Parathyroid adenoma (tissue), 2 donors: ENCODE measurements at regions not wholly inside any gene's neighbourhood (a gene's known extent, or its start where the extent isn't known, plus 50 kb on each side); places are given as distances from the start of the nearest gene placed in this dataset.

Experiments
- H2AFZ ChIP-seq: fragments of 300-600 bp; sonication (generic); one replicate; pipeline ENCODE4 v1.7.0; 2017; ENCODE audit warnings: antibody characterized with exemption, mild to moderate bottlenecking
- H3K27ac ChIP-seq: fragments of 300-600 bp; sonication (generic); one replicate; pipeline ENCODE4 v1.7.0; 2017
- H3K27me3 ChIP-seq: fragments of 300-600 bp; sonication (generic); one replicate; pipeline ENCODE4 v1.7.0; 2017; ENCODE audit warnings: low read length; ENCODE audit not compliant: control insufficient read depth, insufficient read depth
- H3K36me3 ChIP-seq: fragments of 300-600 bp; sonication (generic); one replicate; pipeline ENCODE4 v1.7.0; 2017; ENCODE audit warnings: low read length; ENCODE audit not compliant: control insufficient read depth, insufficient read depth
- H3K4me1 ChIP-seq: fragments of 300-600 bp; sonication (generic); one replicate; pipeline ENCODE4 v1.7.0; 2017; ENCODE audit warnings: control low read depth
- H3K4me2 ChIP-seq: fragments of 300-600 bp; sonication (generic); one replicate; pipeline ENCODE4 v1.7.0; 2017; ENCODE audit warnings: low read length
- H3K4me3 ChIP-seq: fragments of 300-600 bp; sonication (generic); one replicate; pipeline ENCODE4 v1.7.0; 2017; ENCODE audit warnings: low read depth, low read length
- H3K79me2 ChIP-seq: fragments of 300-600 bp; sonication (generic); one replicate; pipeline ENCODE4 v1.7.0; 2017; ENCODE audit warnings: control low read depth
- H3K9ac ChIP-seq: fragments of 300-600 bp; sonication (generic); one replicate; pipeline ENCODE4 v1.7.0; 2017; ENCODE audit warnings: mild to moderate bottlenecking
- H3K9me3 ChIP-seq: fragments of 300-600 bp; sonication (generic); one replicate; pipeline ENCODE4 v1.7.0; 2017; ENCODE audit warnings: low read length; ENCODE audit not compliant: control insufficient read depth
- TF ChIP-seq, protein P1 (sequence below): fragments of 300-600 bp; sonication (generic); IDR thresholded peaks from one replicate; pipeline ENCODE4 v1.7.0; 2017; ENCODE audit warnings: antibody characterized with exemption, mild to moderate bottlenecking
- donor health status: primary hyperparathyroidism.

DNA sequence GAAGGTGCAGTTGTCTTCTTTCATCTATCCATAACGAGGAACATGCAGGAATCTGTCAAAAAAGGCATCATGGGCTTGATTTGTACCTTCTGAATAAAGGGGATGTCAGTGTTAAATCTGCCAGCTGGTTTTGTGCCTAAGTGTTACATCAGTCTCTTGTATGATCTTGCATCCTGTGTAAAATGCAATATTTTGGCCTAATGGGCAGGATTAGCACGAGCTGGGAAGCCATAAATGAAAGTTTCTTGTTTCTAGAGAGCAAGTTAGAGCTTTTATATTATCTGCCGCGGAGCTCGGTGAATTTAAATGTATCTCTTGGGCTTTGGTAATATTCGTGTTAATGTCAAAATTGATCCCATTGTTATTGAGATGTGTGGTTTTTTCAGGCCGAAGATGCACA is 526.1 kb upstream of the WWC1 start:
- H3K4me2 ChIP-seq, result no peak overlapping the region
- TF ChIP-seq, protein P1, sequence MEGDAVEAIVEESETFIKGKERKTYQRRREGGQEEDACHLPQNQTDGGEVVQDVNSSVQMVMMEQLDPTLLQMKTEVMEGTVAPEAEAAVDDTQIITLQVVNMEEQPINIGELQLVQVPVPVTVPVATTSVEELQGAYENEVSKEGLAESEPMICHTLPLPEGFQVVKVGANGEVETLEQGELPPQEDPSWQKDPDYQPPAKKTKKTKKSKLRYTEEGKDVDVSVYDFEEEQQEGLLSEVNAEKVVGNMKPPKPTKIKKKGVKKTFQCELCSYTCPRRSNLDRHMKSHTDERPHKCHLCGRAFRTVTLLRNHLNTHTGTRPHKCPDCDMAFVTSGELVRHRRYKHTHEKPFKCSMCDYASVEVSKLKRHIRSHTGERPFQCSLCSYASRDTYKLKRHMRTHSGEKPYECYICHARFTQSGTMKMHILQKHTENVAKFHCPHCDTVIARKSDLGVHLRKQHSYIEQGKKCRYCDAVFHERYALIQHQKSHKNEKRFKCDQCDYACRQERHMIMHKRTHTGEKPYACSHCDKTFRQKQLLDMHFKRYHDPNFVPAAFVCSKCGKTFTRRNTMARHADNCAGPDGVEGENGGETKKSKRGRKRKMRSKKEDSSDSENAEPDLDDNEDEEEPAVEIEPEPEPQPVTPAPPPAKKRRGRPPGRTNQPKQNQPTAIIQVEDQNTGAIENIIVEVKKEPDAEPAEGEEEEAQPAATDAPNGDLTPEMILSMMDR, result no peak
- no peaks in the 10 kb centered on the region for H3K4me1 ChIP-seq

DNA sequence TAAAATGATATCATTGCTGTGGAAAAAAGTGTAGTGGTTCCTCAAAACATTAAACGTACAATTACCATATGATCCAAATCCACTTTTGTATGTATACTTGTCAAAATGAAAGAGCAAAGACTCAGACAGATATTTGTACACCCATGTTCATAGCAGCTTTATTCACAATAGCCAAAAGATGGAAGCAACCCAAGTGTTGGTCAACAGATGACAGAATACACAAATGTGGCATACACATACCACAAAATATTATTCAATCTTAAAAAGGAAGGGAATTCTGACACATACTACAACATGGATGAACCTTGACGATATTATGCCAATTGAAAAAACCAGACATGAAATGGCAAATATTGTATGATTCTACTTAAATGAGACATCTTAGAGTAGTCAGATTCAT is 524.5 kb upstream of the WWC1 start:
- Histone ChIP-seq H3K36me3 (no peaks in the 10 kb centered on the region), H3K4me2 (no peak overlapping the region), H3K27ac (no peak overlapping the region), H3K4me1 (no peaks in the 10 kb centered on the region), H2AFZ (no peak overlapping the region), H3K9me3 (no peaks in the 10 kb centered on the region), H3K79me2 (no peaks in the 10 kb centered on the region), H3K4me3 (no peak overlapping the region), H3K9ac (no peak overlapping the region), H3K27me3 (no peaks in the 10 kb centered on the region)
- TF ChIP-seq, protein P1, result no peak

More for the DNA sequence above, 526.1 kb upstream of the WWC1 start:
- Histone ChIP-seq H3K27ac (no peak overlapping the region), H3K9me3 (no peaks in the 10 kb centered on the region), H3K79me2 (no peaks in the 10 kb centered on the region), H3K36me3 (no peaks in the 10 kb centered on the region), H3K9ac (no peak overlapping the region), H3K4me3 (no peak overlapping the region), H3K27me3 (peaks cover 2% of the 10 kb centered on the region), H2AFZ (no peak overlapping the region)

DNA sequence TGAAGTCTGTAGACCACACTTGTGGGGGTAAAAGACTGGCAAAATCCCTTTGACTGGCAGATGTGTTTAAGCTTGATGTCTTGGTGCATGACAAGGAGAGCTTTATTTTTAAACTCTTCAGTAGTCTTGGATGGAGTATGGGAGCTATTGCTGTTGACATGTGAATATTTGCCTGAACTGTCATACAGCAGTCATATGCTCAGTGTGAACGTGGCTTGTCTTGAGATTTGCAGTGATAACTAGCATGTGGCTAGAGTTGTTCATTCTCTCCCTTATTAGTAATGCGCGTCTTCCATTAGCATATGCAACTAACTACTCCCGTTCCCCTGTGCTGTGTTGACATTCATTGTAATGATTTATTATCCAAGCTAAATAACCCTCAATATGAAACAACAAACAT is 523.6 kb upstream of the WWC1 start:
- Histone ChIP-seq H3K4me1 (no peaks in the 10 kb centered on the region), H3K9ac (no peak overlapping the region), H2AFZ (no peak overlapping the region), H3K36me3 (no peaks in the 10 kb centered on the region), H3K4me3 (no peak overlapping the region), H3K27me3 (no peaks in the 10 kb centered on the region), H3K79me2 (no peaks in the 10 kb centered on the region), H3K9me3 (no peaks in the 10 kb centered on the region), H3K27ac (no peak overlapping the region), H3K4me2 (no peak overlapping the region)
- TF ChIP-seq, protein P1, result no peak

DNA sequence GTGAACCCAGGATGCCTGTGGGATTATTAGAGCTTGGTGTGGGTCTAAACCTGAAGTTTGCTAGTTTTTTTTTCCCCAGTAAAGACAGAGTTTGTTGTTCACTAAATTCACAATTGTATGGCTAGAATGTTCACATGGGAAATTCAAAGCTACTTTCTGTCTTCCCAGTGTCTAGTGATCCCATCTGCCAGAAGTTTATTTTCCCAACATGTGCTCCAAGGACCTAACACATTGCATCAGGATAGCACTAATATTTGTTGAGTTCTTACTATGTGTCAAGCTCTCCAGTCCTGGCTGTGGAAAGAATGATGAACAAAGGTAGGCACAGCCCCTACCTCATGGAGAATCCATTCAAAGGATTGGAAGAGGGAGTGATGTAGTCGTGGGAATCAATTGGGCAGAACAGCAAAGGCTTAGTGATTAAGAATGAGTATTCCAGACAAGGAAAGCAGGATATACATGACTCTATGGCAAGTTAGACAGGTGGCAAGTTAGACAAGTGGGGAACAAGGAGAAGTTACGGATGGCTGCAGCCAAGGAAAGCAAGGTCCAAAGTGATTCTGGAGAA is 521.5 kb upstream of the WWC1 start:
- Histone ChIP-seq H3K36me3 (no peaks in the 10 kb centered on the region), H3K9me3 (no peaks in the 10 kb centered on the region), H2AFZ (no peak overlapping the region), H3K27ac (no peak overlapping the region), H3K9ac (no peak overlapping the region), H3K4me2 (no peak overlapping the region), H3K4me3 (no peak overlapping the region), H3K27me3 (no peaks in the 10 kb centered on the region), H3K79me2 (no peaks in the 10 kb centered on the region), H3K4me1 (no peaks in the 10 kb centered on the region)
- TF ChIP-seq, protein P1, result no peak

DNA sequence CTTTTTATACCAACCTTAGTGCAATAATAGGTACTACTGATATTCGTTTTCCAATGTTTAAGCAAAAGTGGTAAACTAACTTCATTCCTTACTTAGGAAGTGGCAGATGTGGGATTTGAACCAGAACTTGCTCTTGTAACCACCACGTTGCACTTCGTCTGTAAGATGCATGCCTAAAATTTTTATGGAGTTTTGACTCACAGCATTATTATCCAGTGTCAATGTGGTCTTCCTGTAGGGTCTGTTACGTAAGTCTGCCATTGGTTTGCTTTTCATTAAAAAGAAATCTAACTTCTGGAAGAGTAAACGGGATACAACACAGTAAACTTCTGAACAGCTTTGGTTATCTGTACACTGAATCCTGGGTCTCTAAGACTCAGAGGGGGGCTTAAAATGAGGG is 521.0 kb upstream of the WWC1 start:
- Histone ChIP-seq H3K36me3 (no peaks in the 10 kb centered on the region), H3K79me2 (no peaks in the 10 kb centered on the region), H3K4me3 (no peak overlapping the region), H3K9me3 (no peaks in the 10 kb centered on the region), H3K9ac (no peak overlapping the region), H2AFZ (no peak overlapping the region), H3K27me3 (no peaks in the 10 kb centered on the region), H3K4me2 (no peak overlapping the region), H3K4me1 (no peaks in the 10 kb centered on the region), H3K27ac (no peak overlapping the region)
- TF ChIP-seq, protein P1, result no peak
